ENCODE measurements at regions not wholly inside any gene's neighbourhood (a gene's known extent, or its start where the extent isn't known, plus 50 kb on each side); places are given as distances from the start of the nearest gene placed in this dataset.

GRCh38 chr5:3331819-3332218 is 263.8 kb upstream of the IRX1 start:
- Mint-ChIP-seq H3K36me3 (no peaks in the 10 kb centered on the region), H3K4me3 (no peak overlapping the region), H3K27ac (no peak overlapping the region), H3K9me3 (no peaks in the 10 kb centered on the region), H3K27me3 (peaks cover 5% of the 10 kb centered on the region), H3K4me1 (ENCODE audit: unreplicated experiment) (no peaks in the 10 kb centered on the region)
- no peak for TF ChIP-seq CTCF (conservative IDR thresholded peaks at IDR 0.05)
- no peak for DNase-seq (ENCODE audit: extremely low spot score, unreplicated experiment)

GRCh38 chr5:3330442-3330841 is 265.2 kb upstream of the IRX1 start:
- Mint-ChIP-seq H3K4me3 (no peak overlapping the region), H3K27ac (no peak overlapping the region), H3K36me3 (no peaks in the 10 kb centered on the region), H3K4me1 (ENCODE audit: unreplicated experiment) (peaks cover 7% of the 10 kb centered on the region), H3K27me3 (peaks cover 9% of the 10 kb centered on the region), H3K9me3 (no peaks in the 10 kb centered on the region)
- no peak for DNase-seq (ENCODE audit: extremely low spot score, unreplicated experiment)
- TF ChIP-seq CTCF (conservative IDR thresholded peaks at IDR 0.05): no peak

GRCh38 chr5:3329427-3329826 is 266.2 kb upstream of the IRX1 start:
- Mint-ChIP-seq H3K4me3 (no peak overlapping the region), H3K36me3 (no peaks in the 10 kb centered on the region), H3K27ac (no peak overlapping the region), H3K27me3 (peaks cover 9% of the 10 kb centered on the region), H3K9me3 (no peaks in the 10 kb centered on the region), H3K4me1 (ENCODE audit: unreplicated experiment) (peaks cover 13% of the 10 kb centered on the region)
- no peak for TF ChIP-seq CTCF (conservative IDR thresholded peaks at IDR 0.05)
- no peak for DNase-seq (ENCODE audit: extremely low spot score, unreplicated experiment)

GRCh38 chr5:3326841-3327232 is 268.8 kb upstream of the IRX1 start:
- no peak overlapping the region for H3K4me3 Mint-ChIP-seq
- H3K36me3 Mint-ChIP-seq: no peaks in the 10 kb centered on the region
- H3K4me1 Mint-ChIP-seq (ENCODE audit: unreplicated experiment): peaks cover 13% of the 10 kb centered on the region
- TF ChIP-seq CTCF (conservative IDR thresholded peaks at IDR 0.05): no peak
- H3K27ac Mint-ChIP-seq: no peak overlapping the region
- H3K27me3 Mint-ChIP-seq: peaks cover 9% of the 10 kb centered on the region
- DNase-seq (ENCODE audit: extremely low spot score, unreplicated experiment): no peak
- no peaks in the 10 kb centered on the region for H3K9me3 Mint-ChIP-seq

GRCh38 chr5:3325972-3326840 is 269.4 kb upstream of the IRX1 start:
- H3K9me3 Mint-ChIP-seq: no peaks in the 10 kb centered on the region
- TF ChIP-seq CTCF (conservative IDR thresholded peaks at IDR 0.05): peak; percentile 24
- no peak overlapping the region for H3K27ac Mint-ChIP-seq
- H3K4me1 Mint-ChIP-seq (ENCODE audit: unreplicated experiment): peaks cover 13% of the 10 kb centered on the region
- H3K4me3 Mint-ChIP-seq: no peak overlapping the region
- H3K27me3 Mint-ChIP-seq: peaks cover 9% of the 10 kb centered on the region
- no peak for DNase-seq (ENCODE audit: extremely low spot score, unreplicated experiment)
- H3K36me3 Mint-ChIP-seq: no peaks in the 10 kb centered on the region

All from type B pancreatic cell (in vitro differentiated cells).